Colonic mucosa (tissue), 4 donors: ENCODE measurements at regions not wholly inside any gene's neighbourhood (a gene's known extent, or its start where the extent isn't known, plus 50 kb on each side); places are given as distances from the start of the nearest gene placed in this dataset.

ENCODE experiments used
- DNase-seq: peaks from one replicate; pipeline ENCODE4 v3.0.0-alpha.2; 2020
- H3K27ac ChIP-seq: fragments of 200-600 bp; one replicate; pipeline ENCODE4 v1.8.0; 2021
- H3K27me3 ChIP-seq: fragments of 200-600 bp; one replicate; pipeline ENCODE4 v1.8.0; 2021
- H3K36me3 ChIP-seq: fragments of 200-600 bp; one replicate; pipeline ENCODE4 v1.8.0; 2021
- H3K4me1 ChIP-seq: fragments of 200-600 bp; one replicate; pipeline ENCODE4 v1.8.0; 2021; ENCODE audit warnings: mild to moderate bottlenecking
- H3K4me3 ChIP-seq: fragments of 200-600 bp; one replicate; pipeline ENCODE4 v1.8.0; 2021
- H3K9ac ChIP-seq, 2 donors: one replicate each; pipeline ENCODE4 v1.7.0; 2013; ENCODE audit warnings: control low read depth in 2 of 2, low read depth in 2 of 2, low read length in 2 of 2
- H3K9me3 ChIP-seq: fragments of 200-600 bp; one replicate; pipeline ENCODE4 v1.8.0; 2021
- CTCF ChIP-seq: fragments of 200-600 bp; IDR thresholded peaks from one replicate; pipeline ENCODE4 v1.8.0; 2022; ENCODE audit warnings: antibody characterized with exemption, mild to moderate bottlenecking
- intact Hi-C: fragments of 100-400 bp; cut with DNase I; formaldehyde crosslinking; loops from one replicate; pipeline ENCODE4 v1.14.1; 2022
- donor health status: healthy.
- donor health status: DM: no; HTN: no; CAD: no.
- donor health status: DM: no; HTN: no; CAD: no.

- H3K27ac ChIP-seq = no peak overlapping the region
- DNase-seq = no peak
- no peak for TF ChIP-seq CTCF
- H3K36me3 ChIP-seq = no peaks in the 10 kb centered on the region
- intact Hi-C loops = no loop called here
- H3K9me3 ChIP-seq = no peaks in the 10 kb centered on the region
- no peaks in the 10 kb centered on the region for H3K4me1 ChIP-seq
- no peak overlapping the region for H3K4me3 ChIP-seq
- no peak overlapping the region for H3K9ac ChIP-seq
- H3K27me3 ChIP-seq = no peaks in the 10 kb centered on the region
Observed at GRCh38 chr15:88716543-88717381, 77.9 kb downstream of the ISG20 start.

- intact Hi-C loops = no loop called here
- no peak for DNase-seq
- Histone ChIP-seq H3K9me3 (no peaks in the 10 kb centered on the region), H3K9ac (no peak overlapping the region), H3K27me3 (no peaks in the 10 kb centered on the region), H3K4me1 (no peaks in the 10 kb centered on the region), H3K4me3 (no peak overlapping the region), H3K27ac (no peak overlapping the region), H3K36me3 (no peaks in the 10 kb centered on the region)
- TF ChIP-seq CTCF = no peak
Observed at GRCh38 chr15:88717382-88718031, 78.7 kb downstream of the ISG20 start.

- Histone ChIP-seq H3K9me3 (no peaks in the 10 kb centered on the region), H3K4me1 (no peaks in the 10 kb centered on the region), H3K9ac (no peak overlapping the region), H3K4me3 (no peak overlapping the region), H3K27ac (no peak overlapping the region), H3K27me3 (no peaks in the 10 kb centered on the region), H3K36me3 (no peaks in the 10 kb centered on the region)
- no peak for DNase-seq
- intact Hi-C loops = no loop called here
- no peak for TF ChIP-seq CTCF
Observed at GRCh38 chr15:88718731-88719130, 79.9 kb downstream of the ISG20 start.

- Histone ChIP-seq H3K4me3 (no peak overlapping the region), H3K27ac (no peak overlapping the region), H3K9ac (no peak overlapping the region), H3K4me1 (no peaks in the 10 kb centered on the region), H3K27me3 (no peaks in the 10 kb centered on the region), H3K36me3 (no peaks in the 10 kb centered on the region), H3K9me3 (no peaks in the 10 kb centered on the region)
- intact Hi-C loops = no loop called here
- no peak for TF ChIP-seq CTCF
- no peak for DNase-seq
Observed at GRCh38 chr15:88719654-88720053, 80.8 kb downstream of the ISG20 start.

GRCh38 chr15:88725305-88726210, 77.7 kb upstream of the ACAN start:
- DNase-seq = no peak
- Histone ChIP-seq H3K36me3 (no peaks in the 10 kb centered on the region), H3K27me3 (no peaks in the 10 kb centered on the region), H3K9ac (no peak overlapping the region), H3K4me1 (no peaks in the 10 kb centered on the region), H3K9me3 (no peaks in the 10 kb centered on the region), H3K4me3 (no peak overlapping the region), H3K27ac (no peak overlapping the region)
- intact Hi-C loops = no loop called here
- TF ChIP-seq CTCF = no peak
